Smooth muscle cell (in vitro differentiated cells): ENCODE measurements at regions not wholly inside any gene's neighbourhood (a gene's known extent, or its start where the extent isn't known, plus 50 kb on each side); places are given as distances from the start of the nearest gene placed in this dataset.

Experiments used
- DNase-seq: peaks from one replicate; lab custom pipeline; 2025; ENCODE audit not compliant: unreplicated experiment; lab: John Stamatoyannopoulos, UW
- H2AFZ ChIP-seq: fragments of 200-600 bp; sonication (generic); 2 replicates; pipeline ENCODE4 v1.6.0; 2016; ENCODE audit warnings: antibody characterized with exemption, low read depth, mild to moderate bottlenecking
- H3F3A ChIP-seq: fragments of 200-600 bp; sonication (generic); 2 replicates; pipeline ENCODE4 v1.6.0; 2017; ENCODE audit warnings: antibody characterized with exemption, low read depth
- H3K27ac ChIP-seq: fragments of 200-600 bp; sonication (generic); 2 replicates; pipeline ENCODE4 v1.5.1; 2016; ENCODE audit warnings: low read depth, mild to moderate bottlenecking
- H3K27me3 ChIP-seq: fragments of 200-600 bp; sonication (generic); 2 replicates; pipeline ENCODE4 v1.6.1; 2016; ENCODE audit warnings: low read depth, mild to moderate bottlenecking
- H3K36me3 ChIP-seq: fragments of 200-600 bp; sonication (generic); 2 replicates; pipeline ENCODE4 v1.5.1; 2016; ENCODE audit warnings: low read depth
- H3K4me1 ChIP-seq: fragments of 200-600 bp; sonication (generic); 2 replicates; pipeline ENCODE4 v1.5.1; 2016; ENCODE audit warnings: low read depth
- H3K4me2 ChIP-seq: fragments of 200-600 bp; sonication (generic); 2 replicates; pipeline ENCODE4 v1.6.0; 2016; ENCODE audit warnings: mild to moderate bottlenecking
- H3K4me3 ChIP-seq: fragments of 200-600 bp; sonication (generic); 2 replicates; pipeline ENCODE4 v1.5.1; 2016; ENCODE audit warnings: mild to moderate bottlenecking
- H3K79me2 ChIP-seq: fragments of 200-600 bp; sonication (generic); 2 replicates; pipeline ENCODE4 v1.6.0; 2016; ENCODE audit warnings: low read depth, mild to moderate bottlenecking
- H3K9ac ChIP-seq: fragments of 200-600 bp; sonication (generic); 2 replicates; pipeline ENCODE4 v1.6.0; 2016; ENCODE audit warnings: low read depth
- H3K9me3 ChIP-seq: fragments of 200-600 bp; sonication (generic); replicated peaks from 2 replicates; pipeline ENCODE4 v1.5.1; 2016; ENCODE audit warnings: low read depth
- H4K20me1 ChIP-seq: fragments of 200-600 bp; sonication (generic); 2 replicates; pipeline ENCODE4 v1.6.0; 2016; ENCODE audit warnings: low read depth
- CTCF ChIP-seq: fragments of 200-600 bp; sonication (generic); IDR thresholded peaks from 2 replicates; pipeline ENCODE4 v1.5.1; 2017; ENCODE audit warnings: borderline replicate concordance, mild to moderate bottlenecking, antibody characterized with exemption; ENCODE audit not compliant: insufficient read depth, poor library complexity, severe bottlenecking
- WGBS: methylation state at CpG from one replicate; pipeline ENCODE4 v1.1.7; 2016; ENCODE audit warnings: low lambda C conversion rate; 5-methylcytosine and 5-hydroxymethylcytosine counted together

GRCh38 chr13:29905845-29906244, 55.4 kb upstream of the UBL3 start:
- WGBS = 62% methylated on average over 3 of the region's 3 CpGs
- Histone ChIP-seq H3K4me2 (no peak overlapping the region), H3F3A (peaks cover 4% of the 10 kb centered on the region), H3K4me1 (peaks cover 7% of the 10 kb centered on the region), H3K36me3 (no peaks in the 10 kb centered on the region), H3K27me3 (no peaks in the 10 kb centered on the region), H3K9me3 (no peaks in the 10 kb centered on the region), H2AFZ (no peak overlapping the region), H4K20me1 (no peaks in the 10 kb centered on the region), H3K79me2 (no peaks in the 10 kb centered on the region), H3K27ac (no peak overlapping the region), H3K9ac (no peak overlapping the region), H3K4me3 (no peak overlapping the region)
- no peak for TF ChIP-seq CTCF
- DNase-seq = no peak

GRCh38 chr13:29903996-29904395, 53.6 kb upstream of the UBL3 start:
- peaks cover 4% of the 10 kb centered on the region for H3F3A ChIP-seq
- TF ChIP-seq CTCF = no peak

GRCh38 chr13:29903543-29903942, 53.1 kb upstream of the UBL3 start:
- Histone ChIP-seq H3K27ac (no peak overlapping the region), H3K4me1 (peaks cover 7% of the 10 kb centered on the region), H2AFZ (no peak overlapping the region), H3K9ac (no peak overlapping the region), H3F3A (peaks cover 4% of the 10 kb centered on the region), H3K36me3 (no peaks in the 10 kb centered on the region), H3K27me3 (no peaks in the 10 kb centered on the region), H3K4me3 (no peak overlapping the region), H3K4me2 (no peak overlapping the region), H4K20me1 (no peaks in the 10 kb centered on the region), H3K79me2 (no peaks in the 10 kb centered on the region), H3K9me3 (no peaks in the 10 kb centered on the region)
- TF ChIP-seq CTCF = no peak
- WGBS = 82% methylated on average over 3 of the region's 3 CpGs
- DNase-seq = no peak

More at GRCh38 chr13:29903996-29904395, 53.6 kb upstream of the UBL3 start:
- no peak for DNase-seq
- WGBS = 85% methylated on average over 4 of the region's 4 CpGs
- no peaks in the 10 kb centered on the region for H3K27me3 ChIP-seq
- no peak overlapping the region for H3K4me3 ChIP-seq
- no peak overlapping the region for H3K9ac ChIP-seq
- H2AFZ ChIP-seq = peak overlapping the region; percentile 22
- H3K4me1 ChIP-seq = peaks cover 7% of the 10 kb centered on the region
- H3K79me2 ChIP-seq = no peaks in the 10 kb centered on the region
- peak overlapping the region; percentile 3 for H3K27ac ChIP-seq
- no peaks in the 10 kb centered on the region for H4K20me1 ChIP-seq
- no peaks in the 10 kb centered on the region for H3K36me3 ChIP-seq
- no peak overlapping the region for H3K4me2 ChIP-seq
- H3K9me3 ChIP-seq = no peaks in the 10 kb centered on the region

- WGBS = 26% methylated on average over 4 of the region's 4 CpGs
- Histone ChIP-seq H3K9ac (peak overlapping the region; percentile 65), H4K20me1 (no peaks in the 10 kb centered on the region), H3K9me3 (no peaks in the 10 kb centered on the region), H3K36me3 (no peaks in the 10 kb centered on the region), H3K4me3 (peak overlapping the region; percentile 15), H3F3A (peaks cover 4% of the 10 kb centered on the region), H3K79me2 (no peaks in the 10 kb centered on the region), H3K4me2 (peak overlapping the region; percentile 73), H3K4me1 (peaks cover 7% of the 10 kb centered on the region), H2AFZ (no peak overlapping the region), H3K27me3 (no peaks in the 10 kb centered on the region), H3K27ac (peak overlapping the region; percentile 90)
- no peak for DNase-seq
- no peak for TF ChIP-seq CTCF
Observed at GRCh38 chr13:29902632-29903305, 52.4 kb upstream of the UBL3 start.
